HG02970 (cell line): ENCODE measurements at regions not wholly inside any gene's neighbourhood (a gene's known extent, or its start where the extent isn't known, plus 50 kb on each side); places are given as distances from the start of the nearest gene placed in this dataset.

Experiments used
- ATAC-seq: cut with Tn5 transposase; IDR thresholded peaks from one replicate; pipeline ENCODE4 v1.9.1; 2021; ENCODE audit warnings: mild to moderate bottlenecking, moderate library complexity, moderate number of reproducible peaks; ENCODE audit not compliant: unreplicated experiment, low FRiP score

GRCh38 chr4:156029691-156030090, 76.0 kb upstream of the CTSO start:
- ATAC-seq: no peak

- no peak for ATAC-seq
Observed at GRCh38 chr4:156021298-156021697, 67.6 kb upstream of the CTSO start.

DNA sequence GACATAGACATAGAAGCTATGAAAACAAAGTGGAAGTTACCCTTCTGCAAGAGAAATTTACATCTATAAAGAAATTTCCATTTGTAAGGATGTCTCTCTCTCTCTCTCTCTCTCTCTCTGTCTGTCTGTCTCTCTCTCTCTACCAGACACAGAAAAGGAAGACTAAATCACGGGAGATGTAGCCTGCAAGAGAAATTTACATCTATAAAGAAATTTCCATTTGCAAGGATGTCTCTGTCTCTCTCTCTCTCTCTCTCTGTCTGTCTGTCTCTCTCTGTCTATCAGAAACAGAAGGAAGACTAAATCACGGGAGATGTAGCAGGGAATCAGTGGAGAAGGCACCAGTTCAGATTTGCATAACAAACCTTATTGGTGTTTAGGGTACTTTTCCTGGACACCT, 65.6 kb upstream of the CTSO start:
- ATAC-seq: no peak

DNA sequence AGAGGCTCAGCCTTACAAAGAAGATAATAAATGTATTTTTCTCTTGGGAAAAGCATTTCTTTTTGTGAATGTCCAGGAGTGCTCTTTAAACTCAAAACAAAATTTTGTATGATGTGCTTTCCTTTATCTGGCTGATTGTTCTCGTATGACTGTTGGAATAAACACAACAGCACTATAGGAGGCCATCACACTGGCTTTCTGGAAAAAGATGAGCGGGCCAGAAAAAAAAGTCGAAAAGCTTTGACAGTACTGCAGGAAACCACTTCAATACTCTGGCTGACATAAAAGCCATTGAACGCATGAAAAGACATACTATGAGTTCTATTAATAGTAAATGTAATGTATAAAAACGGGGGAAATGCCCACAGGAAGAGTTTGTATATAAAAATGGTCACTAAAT, 64.7 kb upstream of the CTSO start:
- ATAC-seq: no peak

DNA sequence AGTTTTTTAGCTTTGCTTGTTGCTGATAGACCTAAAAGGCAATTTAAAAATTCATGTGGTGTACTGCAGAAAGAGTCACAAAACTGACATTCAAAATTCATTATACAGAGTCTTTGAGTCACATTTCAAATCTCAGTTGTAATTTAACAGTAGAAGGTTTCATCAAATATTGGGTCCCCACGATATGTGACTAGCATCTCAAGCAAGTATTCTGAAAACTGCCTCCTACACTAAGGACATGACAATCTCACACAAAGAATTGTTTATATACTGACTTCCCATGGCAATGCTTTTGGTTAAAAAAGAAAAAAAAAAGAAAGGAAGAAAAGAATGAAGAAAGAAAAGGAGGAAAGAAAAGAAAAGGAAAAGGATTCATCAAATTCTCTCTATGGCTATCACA, 62.1 kb upstream of the CTSO start:
- no peak for ATAC-seq

- ATAC-seq: no peak
Observed at GRCh38 chr4:156006192-156006591, 52.5 kb upstream of the CTSO start.
